Ishikawa (cell line): ENCODE measurements at regions not wholly inside any gene's neighbourhood (a gene's known extent, or its start where the extent isn't known, plus 50 kb on each side); places are given as distances from the start of the nearest gene placed in this dataset.

Source experiments
- CEBPB ChIP-seq: IDR thresholded peaks from 2 replicates; pipeline ENCODE4 v1.6.1; 2012
- CREB1 ChIP-seq: IDR thresholded peaks from 2 replicates; pipeline ENCODE4 v1.6.1; 2012; ENCODE audit warnings: low read depth
- EGR1 ChIP-seq: IDR thresholded peaks from 2 replicates; pipeline ENCODE4 v1.6.1; 2012
- EP300 ChIP-seq: IDR thresholded peaks from 2 replicates; pipeline ENCODE4 v1.6.1; 2012; ENCODE audit warnings: borderline replicate concordance
- FOXM1 ChIP-seq: IDR thresholded peaks from 2 replicates; pipeline ENCODE4 v1.6.1; 2012; ENCODE audit warnings: low read depth, borderline replicate concordance
- MAX ChIP-seq: IDR thresholded peaks from 2 replicates; pipeline ENCODE4 v1.6.1; 2012
- NFIC ChIP-seq: IDR thresholded peaks from 2 replicates; pipeline ENCODE4 v1.6.1; 2012
- RAD21 ChIP-seq: IDR thresholded peaks from 2 replicates; pipeline ENCODE4 v1.6.1; 2012; ENCODE audit warnings: low read depth
- REST ChIP-seq: IDR thresholded peaks from 2 replicates; pipeline ENCODE4 v1.6.1; 2012; ENCODE audit warnings: low read depth, mild to moderate bottlenecking
- TAF1 ChIP-seq: IDR thresholded peaks from 2 replicates; pipeline ENCODE4 v1.6.1; 2012; ENCODE audit warnings: low read depth, mild to moderate bottlenecking
- TCF12 ChIP-seq: IDR thresholded peaks from 2 replicates; pipeline ENCODE4 v1.6.1; 2012; ENCODE audit warnings: low read depth
- TEAD4 ChIP-seq: IDR thresholded peaks from 2 replicates; pipeline ENCODE4 v1.6.1; 2012
- USF1 ChIP-seq: IDR thresholded peaks from 2 replicates; pipeline ENCODE4 v1.6.1; 2012
- YY1 ChIP-seq: IDR thresholded peaks from 2 replicates; pipeline ENCODE4 v1.6.1; 2012; ENCODE audit warnings: low read depth
- ZBTB7A ChIP-seq: IDR thresholded peaks from 2 replicates; pipeline ENCODE4 v1.6.1; 2012; ENCODE audit warnings: low read depth

GRCh38 chrX:98924511-98924910 is 1485.6 kb downstream of the PCDH19 start:
- TF ChIP-seq MAX: no peak
- no peak for TF ChIP-seq CEBPB
- TF ChIP-seq TCF12: no peak
- TF ChIP-seq FOXM1: no peak
- no peak for TF ChIP-seq YY1
- TF ChIP-seq RAD21: no peak
- TF ChIP-seq TAF1: no peak

GRCh38 chrX:98897191-98897590 is 1512.9 kb downstream of the PCDH19 start:
- TF ChIP-seq ZBTB7A: no peak
- TF ChIP-seq CEBPB: no peak
- no peak for TF ChIP-seq EGR1
- TF ChIP-seq EP300: no peak
- TF ChIP-seq REST: no peak
- TF ChIP-seq MAX: no peak
- no peak for TF ChIP-seq YY1
- no peak for TF ChIP-seq CREB1
- no peak for TF ChIP-seq RAD21
- TF ChIP-seq USF1: no peak
- no peak for TF ChIP-seq NFIC
- no peak for TF ChIP-seq TCF12
- no peak for TF ChIP-seq FOXM1
- no peak for TF ChIP-seq TAF1
- no peak for TF ChIP-seq TEAD4
